HG02623 (cell line): ENCODE measurements at regions not wholly inside any gene's neighbourhood (a gene's known extent, or its start where the extent isn't known, plus 50 kb on each side); places are given as distances from the start of the nearest gene placed in this dataset.

Experiments
- ATAC-seq: cut with Tn5 transposase; IDR thresholded peaks from one replicate; pipeline ENCODE4 v1.9.1; 2021; ENCODE audit warnings: moderate library complexity; ENCODE audit not compliant: unreplicated experiment

DNA sequence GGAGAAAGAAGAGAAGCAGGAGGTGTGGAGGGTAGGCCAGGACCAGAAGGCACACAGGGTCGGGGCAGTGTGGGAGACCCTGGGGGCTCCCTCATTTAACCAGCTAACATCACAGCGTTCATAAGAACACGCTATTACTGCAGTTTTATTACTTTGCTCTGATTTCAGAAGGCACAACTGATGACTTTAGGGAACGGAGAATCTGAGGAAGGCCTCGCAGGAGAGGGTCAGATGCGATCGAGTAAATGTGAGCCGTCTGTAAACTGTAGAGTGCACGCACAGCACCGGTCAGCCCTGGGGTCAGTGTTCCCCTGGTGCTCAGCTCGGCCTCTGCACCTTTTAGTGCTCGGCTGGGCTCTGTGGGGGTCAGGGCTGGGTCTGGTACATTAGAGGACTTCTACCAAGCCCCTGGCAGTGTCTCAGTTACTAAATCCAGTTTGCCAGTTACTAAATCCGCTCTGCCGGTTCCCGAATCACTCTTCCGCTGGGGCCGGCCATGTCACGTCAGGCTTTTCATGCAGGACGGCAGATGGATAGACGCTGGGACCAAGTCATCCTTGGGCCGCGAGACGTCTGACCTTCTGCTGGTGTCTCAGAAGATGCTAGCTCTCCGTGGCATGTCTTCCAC, 325.9 kb downstream of the SEC14L1 start:
- no peak for ATAC-seq

DNA sequence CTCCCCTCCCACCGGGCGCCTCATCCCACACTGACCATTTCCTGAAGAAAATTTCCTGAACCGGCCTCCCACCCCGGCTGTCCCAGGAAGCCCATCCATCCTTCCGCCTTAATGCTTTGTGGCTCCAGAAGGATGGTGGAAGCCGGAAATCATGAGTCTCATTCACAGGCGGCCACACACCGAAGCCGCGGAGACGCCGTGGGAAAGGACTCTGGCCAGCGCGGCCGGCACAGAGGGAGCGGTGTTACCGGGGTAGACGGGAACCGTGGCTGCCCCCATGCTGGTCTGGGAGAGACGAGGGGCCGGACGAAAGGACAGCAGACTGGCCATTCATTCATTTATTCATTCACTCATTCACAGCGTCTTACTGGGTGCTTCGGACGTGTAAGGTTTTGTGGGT, 326.8 kb downstream of the SEC14L1 start:
- no peak for ATAC-seq

DNA sequence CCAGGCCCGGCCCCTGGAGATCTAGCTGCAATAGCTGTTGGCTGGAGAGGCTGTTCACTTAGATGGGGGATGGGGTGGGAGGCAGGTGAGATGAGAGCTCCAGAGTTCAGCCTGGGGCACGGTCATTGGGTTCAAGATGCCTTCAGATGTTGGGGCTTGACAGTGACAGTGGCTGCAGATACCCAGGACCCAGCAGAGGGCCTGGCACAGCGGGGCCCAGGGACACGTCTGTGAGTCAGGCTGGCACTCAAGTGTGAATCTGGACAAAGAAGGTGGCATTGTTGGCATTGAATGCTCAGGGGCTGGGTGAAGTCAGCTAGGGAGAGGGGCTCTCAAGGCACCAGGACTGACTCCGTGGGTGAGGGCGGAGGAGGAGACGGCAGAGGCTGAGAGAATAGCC, 328.1 kb downstream of the SEC14L1 start:
- no peak for ATAC-seq

DNA sequence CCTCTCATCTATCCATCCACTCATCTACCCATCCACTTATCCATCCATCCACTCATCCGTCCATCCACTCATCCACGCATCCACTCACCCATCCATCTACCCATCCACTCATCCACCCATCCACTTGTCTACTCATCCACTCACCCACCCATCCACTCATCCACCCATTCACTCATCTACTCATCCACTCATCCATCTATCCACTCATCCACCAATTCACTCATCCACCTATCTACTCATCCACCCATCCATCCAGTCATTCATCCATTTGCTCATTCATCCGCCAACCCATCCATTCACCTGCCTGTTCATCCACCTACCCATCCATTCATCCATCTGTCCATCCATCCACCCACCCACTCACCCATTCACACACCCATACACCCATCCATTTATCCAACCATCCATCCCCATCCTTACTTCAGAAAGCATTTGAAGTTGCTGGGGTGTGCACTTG, 329.6 kb downstream of the SEC14L1 start:
- ATAC-seq, result no peak

DNA sequence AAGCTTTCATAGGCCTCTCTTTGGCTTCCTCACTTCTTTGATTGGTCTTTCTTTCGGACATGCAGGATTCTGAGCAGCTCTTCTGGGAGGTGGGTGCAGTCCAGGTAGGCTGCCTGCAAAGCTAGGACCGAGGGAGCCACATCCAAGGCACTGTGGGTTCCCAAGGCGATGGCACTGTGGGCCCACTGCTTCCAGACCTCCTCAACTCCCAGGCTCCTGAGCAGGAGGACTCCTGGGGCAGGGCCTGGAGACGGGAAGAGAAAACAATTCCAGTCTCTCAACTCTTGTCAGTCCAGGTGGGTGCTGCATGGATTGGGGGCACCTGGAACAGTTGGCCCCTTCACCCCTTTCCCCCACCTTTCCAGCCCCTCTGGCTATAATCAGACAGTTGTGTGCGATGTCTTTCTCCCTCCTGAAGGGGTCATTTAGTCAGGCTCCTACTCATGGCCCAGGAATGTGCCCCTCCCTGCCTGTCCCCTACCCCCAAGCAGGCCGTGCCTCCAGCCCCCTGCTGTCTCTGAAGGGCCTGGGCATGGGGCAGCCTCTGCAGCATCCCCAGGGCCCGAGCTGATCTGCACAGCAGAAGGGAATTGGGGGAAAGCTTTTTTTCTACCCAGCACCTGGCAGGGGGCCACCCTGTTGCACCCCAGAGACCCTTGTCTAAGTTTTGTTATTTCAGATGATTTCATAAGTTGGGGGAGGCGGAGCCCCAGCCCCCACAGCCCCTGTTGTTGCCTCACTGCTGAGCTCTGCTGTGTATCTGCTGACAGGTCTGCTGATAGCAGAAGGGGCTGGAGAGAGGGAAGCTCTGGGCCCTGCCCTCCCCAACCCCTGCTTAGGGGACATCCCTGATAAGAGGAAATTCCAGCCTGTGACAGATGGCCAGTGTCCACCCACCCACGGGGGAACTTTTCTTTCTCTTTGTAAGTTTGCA, 330.3 kb downstream of the SEC14L1 start:
- no peak for ATAC-seq

DNA sequence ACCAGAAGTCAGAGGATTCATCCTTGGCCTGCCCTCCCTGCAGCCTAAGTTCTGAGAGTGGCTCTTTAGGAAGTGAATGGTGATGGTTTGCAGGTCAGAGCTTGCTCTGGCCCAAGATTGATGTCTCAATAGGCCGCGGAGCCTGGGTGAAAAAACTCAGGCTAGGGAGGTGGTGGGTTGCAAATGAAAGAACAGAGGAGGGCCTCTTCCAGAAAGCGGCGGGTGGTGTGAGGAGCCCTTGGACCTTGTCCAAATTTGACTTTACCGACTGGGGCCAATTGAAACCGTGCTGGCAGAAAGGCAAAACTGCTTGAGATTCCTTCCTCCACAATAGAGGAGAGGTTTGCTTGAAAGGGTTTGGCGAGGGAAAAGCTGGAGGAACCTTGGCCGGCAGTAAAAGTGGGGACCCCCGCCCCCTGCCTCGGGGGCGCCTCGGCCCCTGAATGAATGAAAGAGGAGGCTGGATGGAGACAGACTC, 331.3 kb downstream of the SEC14L1 start:
- ATAC-seq, result no peak

DNA sequence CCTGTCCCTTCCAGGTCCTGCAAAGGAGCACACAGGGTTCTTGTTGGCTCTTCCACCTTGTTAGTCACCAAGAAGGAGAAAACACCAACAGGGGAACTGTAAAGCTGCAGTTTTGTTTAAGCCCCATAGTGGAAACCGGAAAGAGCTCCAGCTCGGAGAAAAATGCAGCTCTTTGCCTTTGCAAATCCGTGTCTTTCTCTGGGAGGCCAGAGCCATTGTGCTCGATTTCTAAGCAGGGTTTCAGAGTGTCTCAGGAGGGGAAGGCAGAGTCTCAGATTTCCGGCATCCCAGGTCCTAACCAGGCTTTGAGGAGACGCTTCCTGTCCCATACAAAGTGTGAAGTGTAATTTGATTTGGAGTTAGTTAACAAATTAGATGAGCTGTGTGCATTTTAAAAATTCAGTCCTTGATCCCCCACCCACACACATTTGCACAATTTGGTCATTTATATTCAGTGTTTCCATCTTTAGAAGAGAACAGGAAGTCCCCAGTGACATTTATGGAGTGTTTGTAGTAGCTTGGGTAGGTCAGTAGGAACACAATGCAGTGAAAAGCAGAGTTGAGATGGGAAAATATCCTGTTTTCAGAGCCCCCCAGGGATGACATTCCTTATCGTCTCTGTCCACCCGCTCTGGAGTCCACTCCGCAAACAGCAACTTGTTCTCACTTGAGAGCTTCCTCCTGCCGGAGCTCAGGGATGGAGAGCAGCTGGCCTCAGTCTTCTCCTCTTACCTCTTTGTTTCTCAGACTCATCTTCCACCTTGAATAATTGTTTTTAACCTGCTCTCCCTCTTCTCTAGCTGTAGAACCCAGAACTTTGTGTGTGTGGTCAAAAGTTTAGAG, 331.9 kb downstream of the SEC14L1 start:
- no peak for ATAC-seq

DNA sequence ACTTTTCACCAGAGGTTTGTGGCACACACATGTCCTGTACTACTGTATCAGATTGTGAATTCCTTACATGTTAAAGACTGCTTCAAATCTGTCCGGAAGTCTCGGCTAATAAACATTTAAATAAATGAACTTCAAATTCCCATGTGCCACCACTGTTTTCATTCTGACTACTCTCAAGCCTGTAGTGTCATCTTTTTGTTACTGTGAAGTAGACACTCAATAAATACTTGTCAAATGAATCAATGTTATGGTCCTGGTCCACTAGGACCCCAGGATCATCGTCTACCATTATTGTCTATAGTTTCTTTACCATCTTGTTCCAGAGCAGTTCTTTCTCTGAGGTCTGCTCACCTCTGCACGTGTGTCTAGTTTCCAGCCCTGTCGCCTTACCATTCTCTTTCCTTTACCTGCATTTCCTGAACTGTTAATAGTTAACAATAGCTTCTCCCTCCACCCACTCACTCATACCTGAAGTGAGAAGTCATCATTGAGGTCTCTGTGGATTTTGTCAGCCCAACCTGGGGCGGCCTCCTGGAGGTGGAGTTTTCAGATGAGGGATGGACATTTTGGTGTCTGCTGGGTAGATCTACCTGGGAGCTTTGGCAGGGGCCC, 333.0 kb downstream of the SEC14L1 start:
- no peak for ATAC-seq

DNA sequence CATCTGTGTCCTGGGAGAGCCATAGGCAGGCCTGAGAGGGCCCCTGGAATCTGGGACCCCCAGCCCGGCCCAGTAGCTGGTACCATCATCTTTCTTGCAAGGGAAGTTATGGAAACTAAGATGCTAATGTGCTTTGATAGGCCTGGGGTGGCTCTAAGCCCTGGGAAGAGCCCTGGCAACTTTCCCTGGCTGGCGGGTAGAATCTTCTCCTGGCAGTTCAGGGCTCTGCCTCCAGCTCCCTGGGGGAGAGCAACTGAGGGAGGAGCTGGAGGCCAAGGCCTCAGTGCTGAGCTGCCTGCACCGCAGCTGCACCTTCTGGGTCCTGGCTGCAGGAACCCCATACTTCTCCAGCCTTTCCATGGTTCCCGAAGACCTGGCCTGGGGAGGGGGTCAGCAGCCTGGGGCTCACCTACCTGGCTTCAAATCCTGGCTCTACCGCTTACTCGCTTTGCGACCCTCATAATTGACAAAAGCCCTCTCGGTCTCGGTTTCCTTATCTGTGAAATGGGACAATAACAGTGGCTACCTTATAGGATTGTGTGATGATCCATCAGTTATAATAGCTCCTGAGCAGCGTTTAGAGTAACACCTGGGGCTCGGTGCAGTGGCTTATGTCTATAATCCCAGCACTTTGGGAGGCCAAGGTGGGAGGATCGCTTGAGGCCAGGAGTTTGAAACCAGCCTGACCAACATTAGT, 333.7 kb downstream of the SEC14L1 start:
- ATAC-seq, result no peak

DNA sequence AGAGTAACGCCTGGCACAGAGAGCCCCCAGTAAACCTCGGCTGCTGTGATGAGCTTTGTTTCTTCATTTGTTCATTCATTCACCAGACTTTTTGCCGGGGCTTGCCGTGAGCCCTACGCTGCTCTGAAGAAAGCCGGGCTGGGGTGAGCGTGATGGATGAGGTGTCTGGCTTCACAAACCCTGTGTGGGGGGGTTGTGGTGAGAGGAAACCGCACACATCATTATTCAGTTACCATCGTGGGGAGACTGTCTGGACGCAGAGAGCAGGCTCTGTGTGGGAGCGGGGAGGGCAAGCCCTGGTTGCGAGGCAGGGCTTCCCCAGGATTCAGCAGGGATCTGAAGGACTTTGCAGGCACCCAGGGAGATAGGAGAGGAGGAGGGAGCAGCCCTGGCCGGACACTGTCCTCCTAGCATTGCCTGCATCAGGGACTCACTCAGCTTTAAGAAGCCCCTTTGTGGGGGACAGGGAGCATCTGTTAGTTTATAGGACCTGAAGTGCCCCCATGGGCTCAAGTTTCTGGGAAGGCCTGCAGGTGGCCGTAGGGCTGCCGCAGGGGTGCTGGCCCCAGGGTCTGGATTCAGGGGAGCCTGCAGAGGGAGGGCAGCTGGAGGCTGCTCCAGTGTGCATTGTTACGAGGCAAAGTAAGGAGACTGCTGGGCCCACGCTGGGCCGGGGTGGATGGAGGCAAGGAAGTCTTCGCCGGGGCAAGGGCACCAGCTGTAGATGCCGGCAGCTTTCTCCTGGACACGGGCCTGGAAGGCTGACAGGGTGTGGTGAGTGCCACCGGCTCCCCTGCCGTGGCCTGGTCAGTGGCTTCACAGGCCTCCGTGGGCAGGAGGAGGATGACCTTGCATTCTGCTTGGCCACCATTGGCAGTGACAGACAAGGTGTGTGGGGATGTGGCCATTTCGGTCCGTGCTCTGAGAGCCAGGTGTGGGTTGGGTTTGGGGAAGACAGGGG, 334.5 kb downstream of the SEC14L1 start:
- ATAC-seq, result no peak

DNA sequence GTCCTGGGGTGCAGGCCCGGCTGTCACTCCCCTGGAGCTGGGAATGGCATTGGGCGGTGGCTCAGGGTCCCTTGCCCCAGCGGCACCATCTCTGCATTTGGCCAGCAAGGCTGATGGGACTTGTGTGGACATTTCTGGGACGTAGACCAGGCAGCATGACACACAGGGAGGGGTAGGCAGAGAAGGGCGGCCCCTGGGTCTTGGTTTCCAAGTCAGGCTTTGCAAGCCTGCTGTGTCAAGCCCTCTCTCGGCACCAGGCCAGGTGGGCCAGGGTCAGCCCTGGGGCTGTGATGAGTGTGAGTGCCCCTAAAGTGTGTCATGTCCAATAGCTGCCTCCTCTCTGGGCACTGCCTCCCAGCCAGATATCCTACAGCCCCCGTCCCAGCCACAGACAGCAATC, 335.2 kb downstream of the SEC14L1 start:
- no peak for ATAC-seq

DNA sequence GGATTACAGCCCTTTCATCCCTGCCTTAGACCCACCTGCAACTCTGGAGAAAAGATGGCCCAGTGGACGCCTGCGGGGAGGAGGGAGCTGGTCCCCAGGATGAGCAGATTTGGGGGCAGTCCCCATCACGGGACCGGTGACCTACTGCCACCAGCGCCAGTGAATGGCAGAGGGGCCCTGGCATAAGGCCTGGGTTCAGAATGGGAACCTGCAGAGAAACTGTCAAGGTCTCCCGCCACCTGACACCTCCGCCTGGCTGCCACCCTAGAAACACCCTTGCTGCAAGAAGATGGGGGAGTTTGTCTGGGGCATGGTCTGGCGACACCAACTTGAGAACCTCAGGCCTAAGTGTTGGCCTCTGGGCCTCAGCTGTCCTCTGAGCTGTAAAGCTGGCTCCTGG, 335.7 kb downstream of the SEC14L1 start:
- ATAC-seq, result no peak

DNA sequence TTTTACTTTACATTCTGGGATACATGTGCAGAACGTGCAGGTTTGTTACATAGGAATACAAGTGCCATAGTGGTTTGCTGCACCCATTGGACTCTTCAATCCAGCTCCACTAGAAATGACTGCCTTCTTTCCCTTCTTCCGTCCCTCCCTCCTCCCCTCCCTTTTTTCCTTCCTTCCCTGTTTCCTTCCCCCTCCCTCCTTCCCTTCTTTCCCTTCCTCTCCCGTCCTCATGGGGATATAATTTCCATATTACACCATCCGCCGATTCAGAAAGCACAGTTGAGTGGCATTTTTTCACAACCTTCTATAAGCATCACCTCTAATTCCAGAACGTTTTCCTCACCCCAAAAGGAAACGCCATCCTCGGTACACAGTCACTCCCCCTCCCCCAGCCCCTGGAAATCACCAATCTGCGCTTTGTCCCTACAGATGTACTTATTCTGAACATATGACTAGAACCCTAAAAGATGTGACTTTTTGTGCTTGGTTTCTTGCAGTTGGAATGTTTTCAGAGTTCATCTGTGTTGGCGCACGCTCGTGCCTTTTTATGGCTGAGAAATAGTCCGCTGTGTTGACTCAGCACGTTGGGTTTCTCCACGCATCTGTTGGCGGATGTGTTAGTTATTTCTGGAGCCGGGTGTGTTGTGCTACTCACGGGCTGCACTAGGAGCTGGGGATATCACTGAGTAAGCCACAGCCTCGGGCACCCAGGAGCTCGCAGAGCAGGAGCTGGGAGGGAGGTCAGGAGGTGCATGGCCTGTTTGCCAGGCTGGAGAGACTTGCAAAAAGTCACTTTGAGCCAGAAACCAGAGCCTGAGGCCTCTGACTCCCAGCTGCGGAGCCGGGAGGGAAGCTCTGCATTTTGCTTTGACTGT, 336.4 kb downstream of the SEC14L1 start:
- no peak for ATAC-seq

DNA sequence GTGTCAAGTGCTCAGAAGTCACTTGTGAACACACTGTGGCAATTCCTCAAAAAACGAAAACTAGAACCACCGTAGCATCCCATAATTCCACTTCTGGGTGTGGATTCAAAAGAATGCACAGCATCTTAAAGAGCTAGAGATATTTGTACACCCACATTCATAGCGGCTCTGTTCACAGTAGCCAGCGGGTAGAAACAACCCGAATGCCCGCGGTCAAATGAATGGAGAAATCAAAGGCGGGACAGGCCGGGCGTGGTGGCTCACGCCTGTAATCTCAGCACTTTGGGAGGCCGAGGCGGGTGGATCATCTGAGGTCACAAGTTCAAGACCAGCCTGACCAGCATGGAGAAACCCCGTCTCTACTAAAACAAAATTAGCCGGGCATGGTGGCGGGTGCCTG, 337.5 kb downstream of the SEC14L1 start:
- no peak for ATAC-seq

DNA sequence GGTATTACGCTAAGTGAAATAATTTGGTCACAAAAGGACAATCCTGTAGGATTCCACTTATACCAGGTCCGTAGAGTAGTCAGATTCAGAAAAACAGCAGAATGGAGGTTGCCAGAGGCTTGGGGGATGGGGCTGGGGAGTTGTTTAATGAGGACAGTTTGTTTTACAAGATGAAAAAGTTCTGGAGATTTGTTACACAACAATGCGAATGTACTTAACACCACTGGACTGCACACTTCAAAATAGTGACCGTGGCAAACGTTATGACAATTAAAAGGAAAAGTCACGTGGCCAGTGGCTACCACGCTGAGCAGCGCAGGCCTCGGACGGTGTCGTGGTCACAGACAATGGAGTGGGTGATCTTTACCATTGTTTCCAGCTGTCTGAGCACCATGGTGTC, 338.1 kb downstream of the SEC14L1 start:
- no peak for ATAC-seq

DNA sequence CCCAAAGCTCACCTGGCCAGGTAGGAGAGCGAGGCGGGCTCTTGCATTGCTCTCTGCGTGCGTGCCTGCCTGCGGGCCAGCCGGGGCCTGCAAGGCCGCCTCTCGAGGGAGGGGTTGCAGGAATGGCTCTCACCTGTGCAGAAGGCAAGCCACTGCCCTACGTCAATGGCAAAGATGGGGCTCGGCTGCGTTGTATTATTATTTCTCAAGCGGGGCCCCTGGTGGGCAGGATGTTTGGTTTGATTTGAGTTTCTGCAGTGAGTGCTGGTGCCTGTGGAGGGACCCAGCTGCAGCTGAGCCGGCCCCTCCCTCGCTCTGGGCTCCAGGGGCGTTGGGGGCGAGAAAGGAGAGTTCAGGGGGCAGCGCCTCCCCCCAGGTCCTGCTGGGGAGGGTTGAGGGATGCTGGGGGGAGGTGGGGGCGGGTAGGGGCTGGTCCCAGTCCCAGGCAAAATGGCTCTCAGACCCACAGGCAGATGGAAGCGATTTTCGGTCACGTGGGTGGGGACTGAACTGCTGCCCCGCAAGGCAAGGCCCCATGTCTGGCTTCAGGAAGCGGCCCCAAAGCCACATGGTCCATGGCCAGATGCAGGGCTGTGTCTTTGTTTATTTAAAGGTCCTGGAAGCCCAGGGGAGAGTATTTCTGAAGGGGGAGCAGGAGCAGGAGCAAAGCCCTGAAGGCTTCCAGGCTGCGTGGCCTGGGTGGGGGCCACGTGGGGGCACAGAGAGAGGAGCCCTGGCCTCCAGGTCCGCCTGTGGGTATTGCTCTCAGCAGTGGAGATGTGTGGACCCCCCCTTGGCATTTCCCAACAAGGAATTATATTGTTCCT, 338.8 kb downstream of the SEC14L1 start:
- ATAC-seq, result no peak

DNA sequence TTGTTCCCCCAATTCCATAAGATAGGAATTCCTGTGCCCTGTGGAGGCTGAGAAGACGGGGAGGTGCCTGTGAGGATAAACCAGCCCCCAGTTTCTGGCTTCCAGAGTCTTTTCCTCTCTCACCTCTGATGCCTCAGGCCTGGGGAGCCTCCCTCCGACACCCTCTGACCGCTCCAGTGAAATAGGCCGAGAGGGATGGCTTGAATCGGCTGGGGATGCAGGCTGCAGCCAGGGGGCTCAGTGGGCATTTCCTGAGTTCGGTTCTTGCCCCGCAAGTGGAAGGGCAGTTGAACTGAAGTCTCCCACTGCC, 339.4 kb downstream of the SEC14L1 start:
- ATAC-seq, result no peak
